NCI-H2227 (cell line): ENCODE measurements at regions not wholly inside any gene's neighbourhood (a gene's known extent, or its start where the extent isn't known, plus 50 kb on each side); places are given as distances from the start of the nearest gene placed in this dataset.

Experiments used
- DNase-seq: peaks from one replicate; lab custom pipeline; 2025; ENCODE audit not compliant: unreplicated experiment; lab: John Stamatoyannopoulos, UW

DNA sequence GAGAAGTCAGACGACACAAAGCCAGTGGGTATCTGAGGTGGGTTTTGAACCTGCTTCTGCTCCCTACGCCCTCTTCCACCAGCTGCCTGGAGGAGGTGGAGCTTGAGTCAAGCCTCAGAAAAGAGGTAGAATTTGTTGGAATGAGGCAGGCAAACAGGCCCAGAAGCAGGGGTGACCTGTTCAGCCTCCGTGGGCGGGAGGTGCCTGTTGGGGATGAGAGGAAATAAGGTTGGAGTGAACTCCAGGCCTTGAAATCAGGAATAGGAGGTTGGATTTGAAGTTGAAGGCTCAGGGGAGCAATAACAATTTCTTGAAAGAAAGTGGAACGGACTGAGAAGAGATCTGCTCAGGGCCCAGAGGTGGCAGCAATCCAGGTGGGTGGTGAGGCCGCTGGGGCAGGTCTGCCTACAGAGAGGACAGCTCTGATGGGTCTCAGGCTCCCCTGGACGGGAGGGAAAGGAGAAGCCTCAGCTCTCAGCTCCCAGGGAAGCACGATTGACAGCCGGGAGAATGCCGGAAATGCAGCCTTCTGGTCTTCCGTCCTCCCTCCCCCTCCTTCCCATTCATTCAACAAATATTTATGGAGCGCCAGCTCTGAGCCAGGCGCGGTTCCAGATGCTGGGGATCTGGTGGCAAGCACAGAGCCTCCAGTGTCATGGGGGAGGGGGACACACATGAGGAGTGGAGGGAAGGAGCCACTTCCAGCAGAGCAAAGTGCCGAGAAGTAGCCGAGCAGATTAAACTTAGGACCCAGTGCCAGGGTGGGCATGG lies 61.9 kb upstream of the CIBAR2 start:
- DNase-seq, result peak; percentile 29

GRCh38 chr16:85174871-85175723 lies 62.8 kb upstream of the CIBAR2 start:
- DNase-seq, result no peak

GRCh38 chr16:85175724-85176233 lies 63.5 kb upstream of the CIBAR2 start:
- DNase-seq, result no peak

- DNase-seq, result no peak
Observed at GRCh38 chr16:85176541-85177447, 64.5 kb upstream of the CIBAR2 start.

DNA sequence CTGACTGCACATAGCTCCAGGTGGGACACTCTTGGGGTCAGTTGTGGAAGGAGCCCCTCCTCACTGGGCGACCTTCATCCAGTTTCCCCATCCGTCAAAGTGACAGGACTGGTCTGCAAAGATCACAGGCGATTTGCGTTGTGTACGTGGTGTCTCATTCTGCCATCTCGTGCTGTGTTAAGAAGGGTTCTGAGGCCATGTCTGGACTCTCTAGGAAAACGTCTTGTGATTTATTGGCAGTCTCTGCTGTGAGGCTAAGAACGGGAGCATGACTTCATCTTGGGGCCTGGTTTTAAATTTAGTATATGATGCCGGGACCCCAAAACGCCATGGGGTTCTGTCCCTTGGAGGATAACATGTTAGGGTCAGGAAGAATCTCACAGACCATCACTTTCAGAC lies 65.2 kb upstream of the CIBAR2 start:
- no peak for DNase-seq

- no peak for DNase-seq
Observed at GRCh38 chr16:85178006-85178591, 65.8 kb upstream of the CIBAR2 start.

GRCh38 chr16:85178596-85178995 lies 66.3 kb upstream of the CIBAR2 start:
- no peak for DNase-seq

GRCh38 chr16:85179344-85180046 lies 67.2 kb upstream of the CIBAR2 start:
- no peak for DNase-seq

DNA sequence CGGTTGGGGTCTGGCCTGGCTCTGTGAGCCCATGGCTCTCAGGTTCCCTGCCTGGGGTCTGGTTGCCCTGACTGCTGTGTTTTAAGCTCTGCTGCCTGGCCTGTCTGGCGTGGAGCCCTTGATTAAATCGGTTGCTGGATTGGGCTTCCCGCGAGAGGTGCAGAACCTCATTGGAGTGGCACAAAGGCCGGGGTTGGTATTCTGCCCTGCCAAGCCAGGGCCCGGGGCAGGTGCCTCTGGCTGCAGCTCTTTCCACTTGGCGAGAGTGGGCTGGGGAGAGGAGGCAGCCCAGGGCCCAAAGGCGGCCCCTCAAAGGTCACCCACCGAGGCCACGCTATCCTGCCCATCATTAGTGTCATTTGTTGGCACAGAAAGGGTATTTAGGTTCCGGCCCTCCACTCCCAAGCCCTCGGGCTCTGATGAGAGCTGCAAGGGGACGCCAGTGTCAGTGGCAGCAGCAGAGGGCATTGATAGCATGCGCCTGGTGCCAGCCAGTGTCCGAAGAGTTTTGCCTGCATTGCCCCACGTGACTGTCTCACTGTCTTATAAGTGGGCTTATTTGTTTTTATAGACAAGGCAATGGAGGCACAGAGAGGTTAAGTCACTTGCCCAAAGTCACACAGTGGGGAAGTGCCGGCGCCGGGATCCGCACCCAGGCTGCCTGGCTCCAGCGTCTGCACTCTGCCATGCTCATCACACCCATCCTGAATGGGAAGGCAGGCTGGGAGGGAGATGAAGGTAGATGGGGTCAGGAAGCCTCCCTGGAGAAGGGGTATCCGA lies 68.0 kb upstream of the CIBAR2 start:
- DNase-seq, result no peak

GRCh38 chr16:85180827-85181738 lies 68.8 kb upstream of the CIBAR2 start:
- no peak for DNase-seq

DNA sequence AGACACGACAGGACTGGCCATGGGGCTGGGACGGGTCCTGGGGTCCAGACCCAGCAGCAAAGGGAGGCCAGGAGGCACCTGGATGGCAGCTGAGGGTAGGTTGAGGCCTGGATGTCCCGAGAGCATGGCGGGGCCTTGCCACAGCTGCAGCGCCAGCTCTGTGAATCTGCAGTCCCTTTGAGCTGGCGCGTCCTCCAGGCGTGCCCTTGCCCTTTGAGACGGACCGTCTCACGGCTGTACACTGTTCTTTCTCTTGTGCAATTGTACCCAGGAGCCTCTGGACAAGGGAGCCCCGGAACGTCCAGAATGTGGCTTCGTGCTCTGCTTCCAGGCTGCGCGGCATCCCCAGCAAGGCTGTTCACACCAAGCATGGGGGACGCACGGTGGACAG lies 69.5 kb upstream of the CIBAR2 start:
- DNase-seq, result no peak

DNA sequence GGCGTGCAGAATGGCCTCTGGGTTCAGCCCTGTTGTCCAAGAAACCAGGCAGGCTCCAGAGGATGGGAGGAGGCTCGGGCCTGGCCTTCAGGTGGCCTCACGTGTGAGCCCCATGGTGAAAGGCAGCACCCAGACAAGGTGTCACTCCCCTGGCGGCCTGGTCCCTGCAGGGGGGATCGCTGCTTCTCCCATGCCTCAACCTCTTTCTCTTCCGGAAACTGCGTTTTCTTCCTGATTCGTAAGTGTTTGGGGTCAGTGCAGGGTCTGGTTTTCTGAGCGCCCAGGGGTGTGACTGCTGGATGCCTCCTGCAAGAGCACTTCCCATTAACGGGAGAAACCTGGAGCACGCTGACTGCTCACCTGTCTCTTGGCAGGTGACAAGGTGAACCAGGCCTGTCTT lies 70.0 kb upstream of the CIBAR2 start:
- DNase-seq, result no peak

- no peak for DNase-seq
Observed at GRCh38 chr16:85182774-85183173, 70.5 kb upstream of the CIBAR2 start.

DNA sequence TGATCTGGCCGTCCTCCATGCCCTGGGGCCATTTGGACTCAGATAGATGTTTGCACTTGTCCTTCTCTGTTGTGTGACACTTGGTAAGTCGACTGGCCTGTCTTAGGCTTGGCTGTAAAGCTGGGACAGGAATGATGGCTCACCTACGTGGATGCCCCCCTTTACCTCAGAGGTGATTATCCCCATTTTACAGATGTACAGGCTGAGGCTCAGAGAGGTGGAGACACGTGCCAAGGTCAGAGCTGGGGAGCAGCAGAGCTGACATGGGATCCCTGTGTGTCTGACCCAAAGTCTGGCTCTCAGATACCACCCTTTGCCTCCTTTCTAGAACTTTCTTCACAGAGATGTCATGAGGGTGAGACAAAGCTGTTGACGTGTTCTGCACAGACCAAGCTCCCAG lies 71.3 kb upstream of the CIBAR2 start:
- DNase-seq, result no peak

DNA sequence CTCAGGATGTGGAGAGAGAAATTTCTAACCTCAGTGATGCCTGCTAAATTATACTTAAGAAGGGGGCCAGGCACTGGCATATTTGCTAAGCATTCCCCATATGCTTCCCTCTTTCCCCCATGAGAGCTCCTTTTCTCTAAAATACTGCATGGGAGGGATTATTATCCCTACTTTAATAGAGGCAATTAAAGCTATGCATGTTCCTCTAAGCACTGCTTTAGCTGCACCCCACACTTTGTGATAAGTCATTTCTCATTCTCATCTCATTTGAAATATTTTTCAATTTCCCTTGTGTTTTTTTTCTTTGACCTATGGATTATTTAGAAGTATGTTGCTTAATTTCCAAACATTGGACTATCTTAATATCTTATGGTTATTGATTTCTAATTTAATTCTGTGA lies 72.1 kb upstream of the CIBAR2 start:
- DNase-seq, result no peak

DNA sequence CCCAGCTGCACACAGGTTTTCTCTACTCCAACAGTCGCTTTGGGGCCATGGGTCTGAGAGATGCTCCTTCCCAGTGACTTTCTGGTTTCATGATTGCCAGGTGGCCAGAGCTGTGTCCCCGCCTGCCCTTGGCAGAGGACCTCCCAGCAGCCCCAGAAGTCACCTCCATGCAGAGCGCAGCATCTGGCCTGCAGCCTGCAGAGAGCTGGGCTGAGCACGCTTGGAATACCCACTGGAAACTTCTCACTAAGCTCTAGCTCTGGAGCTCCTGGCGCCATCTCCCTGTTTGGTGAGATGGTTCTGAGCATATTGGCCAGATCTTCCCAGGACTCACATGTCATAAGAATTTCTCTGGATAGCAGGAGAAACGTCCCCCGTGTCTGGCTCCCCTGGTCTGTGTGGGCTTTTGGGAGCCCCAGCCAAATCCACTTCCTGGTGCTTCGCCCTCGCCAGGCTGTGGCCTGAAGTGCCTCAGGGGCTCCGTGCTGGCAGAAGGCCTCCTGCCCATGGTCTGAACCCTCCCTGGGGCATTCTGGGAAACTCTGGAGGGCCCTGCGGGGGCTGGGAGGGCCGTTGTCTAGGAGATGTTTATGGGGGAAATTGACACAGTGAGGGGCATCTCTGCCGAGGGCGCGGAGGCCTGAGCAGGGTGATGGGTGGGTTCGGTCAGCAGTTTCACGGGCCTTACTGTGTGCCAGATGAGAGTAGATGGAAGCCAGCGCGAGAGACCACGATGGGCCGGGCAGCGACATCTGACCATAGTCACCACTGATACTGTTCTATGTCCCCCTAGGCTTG lies 73.2 kb upstream of the CIBAR2 start:
- DNase-seq, result no peak

GRCh38 chr16:85187002-85187401 lies 74.7 kb upstream of the CIBAR2 start:
- DNase-seq, result no peak

DNA sequence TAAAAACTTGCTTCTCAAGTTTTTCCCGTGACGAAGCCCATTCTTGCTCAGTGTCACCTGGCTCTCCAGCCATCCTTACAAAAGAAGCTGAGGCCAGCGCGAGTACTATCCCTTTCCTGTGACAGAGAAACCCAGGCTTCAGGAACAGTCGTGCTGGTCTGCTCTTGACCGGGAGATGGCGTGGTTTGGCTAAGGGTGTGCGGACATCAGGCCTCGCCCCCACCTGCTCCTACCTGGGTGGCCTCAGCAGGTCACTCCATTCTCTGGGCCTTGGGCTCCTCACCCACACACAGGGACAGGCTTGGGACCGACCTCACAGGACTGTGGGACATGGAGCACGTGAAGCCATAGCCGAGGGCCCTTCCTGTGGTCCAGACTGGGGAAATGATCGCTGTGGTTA lies 75.2 kb upstream of the CIBAR2 start:
- no peak for DNase-seq
